DND-41 (cell line): ENCODE measurements at regions not wholly inside any gene's neighbourhood (a gene's known extent, or its start where the extent isn't known, plus 50 kb on each side); places are given as distances from the start of the nearest gene placed in this dataset.
"Not testable (repeated sequence)": the region's sequence is repeated elsewhere in the genome, so short reads cannot be mapped to it uniquely, and the experiment has no call there.

Experiments
- EZH2 ChIP-seq: IDR thresholded peaks from 3 replicates; pipeline ENCODE4 v1.6.1; 2012; ENCODE audit warnings: borderline replicate concordance, low read depth, mild to moderate bottlenecking, moderate library complexity, low read length, inconsistent platforms; ENCODE audit not compliant: severe bottlenecking
- TF ChIP-seq, protein P1 (sequence below): IDR thresholded peaks from 2 replicates; pipeline ENCODE4 v1.5.1; 2012; ENCODE audit warnings: borderline replicate concordance, low read length, moderate library complexity, mild to moderate bottlenecking; ENCODE audit not compliant: poor library complexity, severe bottlenecking; ENCODE audit errors: extremely low read depth

DNA sequence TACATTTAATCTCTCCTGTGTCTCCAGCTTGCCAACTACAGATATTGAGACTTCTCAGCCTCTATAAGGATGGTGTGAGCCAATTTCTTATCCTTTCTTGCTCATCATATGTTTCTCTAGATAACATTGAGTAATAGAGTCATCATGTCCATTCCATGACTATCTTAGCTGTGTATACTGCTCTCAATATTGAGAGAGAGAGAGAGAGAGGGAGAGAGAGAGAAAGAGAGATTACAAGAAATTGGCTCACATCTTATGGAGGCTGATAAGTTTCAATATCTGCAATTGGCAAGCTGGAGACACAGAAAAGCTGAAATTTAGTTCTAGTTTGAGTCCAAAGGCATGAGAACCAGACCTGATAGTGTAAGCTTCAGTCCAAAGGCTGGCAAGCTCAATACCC, 110.8 kb upstream of the MSMB start:
- TF ChIP-seq, protein P1, sequence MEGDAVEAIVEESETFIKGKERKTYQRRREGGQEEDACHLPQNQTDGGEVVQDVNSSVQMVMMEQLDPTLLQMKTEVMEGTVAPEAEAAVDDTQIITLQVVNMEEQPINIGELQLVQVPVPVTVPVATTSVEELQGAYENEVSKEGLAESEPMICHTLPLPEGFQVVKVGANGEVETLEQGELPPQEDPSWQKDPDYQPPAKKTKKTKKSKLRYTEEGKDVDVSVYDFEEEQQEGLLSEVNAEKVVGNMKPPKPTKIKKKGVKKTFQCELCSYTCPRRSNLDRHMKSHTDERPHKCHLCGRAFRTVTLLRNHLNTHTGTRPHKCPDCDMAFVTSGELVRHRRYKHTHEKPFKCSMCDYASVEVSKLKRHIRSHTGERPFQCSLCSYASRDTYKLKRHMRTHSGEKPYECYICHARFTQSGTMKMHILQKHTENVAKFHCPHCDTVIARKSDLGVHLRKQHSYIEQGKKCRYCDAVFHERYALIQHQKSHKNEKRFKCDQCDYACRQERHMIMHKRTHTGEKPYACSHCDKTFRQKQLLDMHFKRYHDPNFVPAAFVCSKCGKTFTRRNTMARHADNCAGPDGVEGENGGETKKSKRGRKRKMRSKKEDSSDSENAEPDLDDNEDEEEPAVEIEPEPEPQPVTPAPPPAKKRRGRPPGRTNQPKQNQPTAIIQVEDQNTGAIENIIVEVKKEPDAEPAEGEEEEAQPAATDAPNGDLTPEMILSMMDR, result not testable (repeated sequence)
- TF ChIP-seq EZH2, result not testable (repeated sequence)
